OCI-M1 (cell line): ENCODE measurements at regions not wholly inside any gene's neighbourhood (a gene's known extent, or its start where the extent isn't known, plus 50 kb on each side); places are given as distances from the start of the nearest gene placed in this dataset.
A peak's percentile ranks its signal among the peaks of the same experiment; 100 is the strongest.
"Not testable (repeated sequence)": the region's sequence is repeated elsewhere in the genome, so short reads cannot be mapped to it uniquely, and the experiment has no call there.

Experiments
- DNase-seq: peaks from one replicate; lab custom pipeline; 2025; lab: John Stamatoyannopoulos, UW

DNA sequence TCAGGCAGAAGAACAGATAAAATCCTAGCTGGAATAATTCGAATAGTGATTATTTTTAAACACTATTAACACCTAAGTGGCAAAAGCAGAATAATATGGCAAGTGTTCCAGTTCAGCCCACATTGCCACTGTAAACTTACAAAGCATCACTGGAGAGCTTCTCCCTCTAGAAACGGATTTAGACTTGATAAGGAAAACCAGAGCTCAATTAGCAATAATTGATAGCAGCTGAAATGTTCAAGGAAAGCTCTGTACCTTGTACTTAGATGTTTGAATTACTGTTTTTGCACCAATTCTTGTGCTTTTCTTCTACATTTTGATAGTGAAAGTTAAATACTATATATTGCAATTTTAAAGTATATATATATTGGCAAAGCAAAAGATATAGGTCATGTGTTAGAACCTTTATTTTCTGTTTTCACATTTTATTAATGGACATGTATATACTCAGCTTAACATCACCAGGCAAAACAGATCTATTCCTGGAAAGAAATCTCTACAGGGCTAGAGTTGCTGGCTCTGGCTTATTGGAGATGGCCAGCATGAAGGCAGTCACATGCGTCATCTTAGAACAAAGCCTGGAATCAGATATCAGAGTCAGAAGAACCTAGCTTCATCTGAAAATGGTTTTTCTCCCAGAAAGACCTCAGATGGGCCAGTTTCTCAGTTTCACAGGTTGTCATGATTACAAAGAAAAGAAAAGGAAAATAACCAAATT lies 149.1 kb upstream of the CTAGE1 start:
- DNase-seq: no peak

DNA sequence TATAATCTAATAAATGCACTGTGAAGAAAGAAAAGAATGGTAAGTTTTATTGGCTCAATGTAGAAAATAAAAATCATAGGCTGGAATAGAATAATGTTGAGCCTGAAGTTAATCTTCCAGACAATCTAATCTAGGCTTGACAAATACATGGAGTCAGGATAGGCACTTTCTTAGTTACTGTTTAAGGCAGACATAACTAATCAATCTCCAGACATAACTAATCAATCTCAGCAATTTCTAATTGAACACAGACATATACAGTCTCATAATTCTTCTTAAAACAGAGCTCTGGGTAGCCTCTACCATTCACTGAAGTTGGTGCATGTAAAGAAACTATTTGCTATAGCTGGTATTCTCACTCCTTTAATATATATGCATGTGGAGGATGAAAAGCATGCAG lies 150.1 kb upstream of the CTAGE1 start:
- peak; percentile 61 for DNase-seq

DNA sequence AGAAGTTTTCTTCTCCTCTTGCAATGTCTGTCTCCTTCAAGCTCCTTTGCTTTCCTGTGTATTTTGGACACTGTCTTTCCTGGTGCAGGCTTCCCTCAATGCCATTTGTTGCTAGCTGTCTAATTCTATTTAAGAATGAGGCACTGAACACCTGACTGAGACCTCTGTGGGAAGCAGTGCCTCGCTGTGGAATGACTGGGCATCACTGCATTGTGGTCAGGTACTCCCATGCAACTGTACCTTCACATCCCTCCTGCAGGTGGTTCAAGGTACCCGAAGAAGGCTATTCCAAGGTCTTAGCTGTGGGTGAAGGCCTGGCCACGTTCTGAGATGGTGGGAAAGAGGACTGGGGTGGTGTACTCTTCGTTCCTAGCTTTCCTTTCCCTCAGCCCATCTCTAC lies 152.8 kb upstream of the CTAGE1 start:
- DNase-seq: no peak

DNA sequence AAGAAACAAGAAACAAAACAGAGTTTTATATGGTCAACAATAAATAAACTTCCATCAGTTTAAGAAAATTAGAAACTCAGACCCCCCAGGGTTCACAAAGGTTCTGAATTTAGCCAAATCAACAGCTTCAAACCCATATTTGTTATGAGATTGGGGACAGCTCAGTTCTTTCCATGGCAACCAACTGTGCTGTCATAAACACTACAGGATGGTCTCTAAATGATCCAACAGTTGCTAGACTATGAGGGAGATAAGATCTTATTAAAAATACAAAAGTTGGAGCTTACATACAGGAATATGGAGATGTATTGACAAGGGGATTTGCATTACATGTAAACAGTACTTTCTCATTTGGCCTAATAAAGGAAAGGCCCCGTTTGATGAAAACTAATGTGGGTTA lies 154.6 kb upstream of the CTAGE1 start:
- DNase-seq: no peak

DNA sequence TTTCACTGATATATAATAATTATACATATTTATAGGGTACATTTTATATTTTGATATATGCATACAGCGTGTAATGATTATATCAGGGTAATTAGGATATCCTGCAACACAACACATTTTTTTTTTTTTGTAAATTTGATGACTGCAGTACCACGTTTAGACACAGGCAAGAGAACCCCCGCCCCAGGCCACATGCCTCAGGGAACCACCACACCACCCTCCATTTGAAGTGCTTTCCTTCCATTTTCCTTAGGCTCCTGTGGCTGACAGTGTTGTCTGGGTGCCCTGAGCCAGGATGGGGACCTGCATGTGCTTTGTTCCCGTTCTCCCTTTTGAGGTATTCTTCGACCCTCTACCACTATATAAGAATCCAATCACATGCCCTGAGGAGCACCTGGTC lies 161.6 kb upstream of the CTAGE1 start:
- DNase-seq: no peak

DNA sequence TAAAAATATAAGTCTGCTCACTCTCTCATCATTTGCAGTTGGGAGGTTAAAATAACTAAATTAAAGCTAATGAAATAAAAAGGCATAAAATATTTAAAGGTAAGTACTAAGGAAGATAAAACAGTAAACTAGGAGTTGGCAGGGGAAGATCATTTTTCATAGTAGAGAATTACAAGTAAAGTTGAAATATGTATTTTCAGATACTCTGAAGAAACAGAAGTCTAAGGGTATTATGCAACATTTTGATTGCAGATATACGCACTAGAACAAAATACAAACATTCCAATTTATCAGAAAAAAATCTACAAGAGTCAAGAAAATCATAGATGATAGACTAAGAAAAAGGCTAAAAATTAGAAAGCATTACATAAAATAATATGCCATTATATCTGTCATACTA lies 167.6 kb upstream of the CTAGE1 start:
- no peak for DNase-seq

DNA sequence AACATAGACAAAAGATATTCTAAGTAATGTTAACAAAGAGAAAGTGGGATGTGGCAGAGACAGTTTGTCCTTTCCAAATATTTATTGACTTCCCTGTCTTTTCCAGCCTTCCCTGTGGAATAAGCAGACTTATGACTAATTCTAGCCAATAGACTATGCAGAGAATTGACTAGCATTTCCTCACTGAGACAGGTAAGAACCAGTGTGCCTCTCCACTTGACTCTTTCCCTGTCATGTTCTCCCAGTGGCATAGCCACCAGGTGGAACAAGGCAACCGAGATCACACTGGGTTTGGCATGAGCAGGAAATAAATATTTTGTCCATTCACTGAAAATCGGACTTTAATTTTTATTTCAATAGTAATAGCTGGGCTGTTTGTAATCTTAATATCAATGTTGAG lies 168.1 kb upstream of the CTAGE1 start:
- DNase-seq: no peak

DNA sequence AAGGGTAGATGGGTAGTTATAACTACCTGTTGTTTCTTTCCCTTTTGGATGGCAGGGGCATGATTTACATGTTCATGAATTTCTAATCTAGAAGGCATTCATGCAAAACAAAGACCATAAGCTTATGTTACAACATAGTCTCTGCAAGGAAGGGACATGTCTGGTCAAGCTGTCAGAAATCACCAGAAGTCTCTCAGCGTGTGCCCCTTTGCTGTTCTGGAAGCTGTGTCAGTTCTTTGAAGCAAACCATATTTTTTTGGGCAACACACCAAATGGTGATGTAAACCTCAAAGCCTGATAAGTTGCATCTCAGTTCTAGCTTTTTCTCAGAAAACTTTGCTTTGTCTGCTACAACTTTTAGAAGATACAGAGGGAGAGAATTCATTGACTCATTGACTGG lies 173.5 kb upstream of the CTAGE1 start:
- DNase-seq: peak; percentile 58

DNA sequence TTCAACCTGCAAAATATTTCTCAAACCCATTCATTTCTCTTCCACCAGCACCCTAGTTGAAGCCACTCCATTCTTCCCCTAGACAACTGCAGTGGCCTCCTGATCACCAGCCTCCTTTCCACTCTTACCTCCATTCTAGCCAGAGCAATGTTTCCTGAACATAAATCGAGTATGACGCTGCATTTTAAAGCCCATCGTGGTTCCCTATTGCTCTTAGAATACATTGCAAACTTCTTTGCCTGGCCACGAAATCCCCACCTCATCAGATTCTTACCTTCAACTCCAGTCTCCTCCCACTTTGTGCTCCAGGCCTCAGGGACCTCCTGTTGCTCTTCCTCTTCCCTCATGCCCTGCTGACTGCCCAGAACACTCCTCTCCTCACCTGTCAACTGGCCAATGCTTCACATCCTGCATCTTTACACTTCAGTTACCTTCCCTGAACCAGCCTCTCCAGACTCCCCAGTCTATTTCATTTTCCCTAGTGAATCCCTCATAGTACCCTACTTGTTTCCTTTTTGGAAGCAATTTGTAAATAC lies 176.5 kb upstream of the CTAGE1 start:
- DNase-seq: peak; percentile 54

DNA sequence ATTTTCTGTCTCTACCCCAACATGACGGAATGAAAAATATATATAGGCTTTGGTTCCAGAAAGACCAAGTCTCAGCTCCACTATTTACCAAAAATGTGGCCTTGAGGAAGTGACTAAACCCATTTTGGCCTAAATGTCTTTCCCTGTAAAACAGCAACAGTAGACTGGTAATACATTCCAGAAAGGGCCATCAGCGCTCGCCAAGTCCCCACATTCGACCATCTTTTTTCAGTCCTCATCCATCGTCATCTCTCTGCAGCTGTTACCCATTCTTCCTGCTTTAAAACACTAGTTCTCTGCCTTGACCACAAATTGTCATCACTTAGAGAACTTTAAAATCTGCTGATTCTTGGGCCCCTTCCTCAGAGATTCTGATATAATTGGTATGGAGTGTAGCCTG lies 183.8 kb upstream of the CTAGE1 start:
- no peak for DNase-seq

DNA sequence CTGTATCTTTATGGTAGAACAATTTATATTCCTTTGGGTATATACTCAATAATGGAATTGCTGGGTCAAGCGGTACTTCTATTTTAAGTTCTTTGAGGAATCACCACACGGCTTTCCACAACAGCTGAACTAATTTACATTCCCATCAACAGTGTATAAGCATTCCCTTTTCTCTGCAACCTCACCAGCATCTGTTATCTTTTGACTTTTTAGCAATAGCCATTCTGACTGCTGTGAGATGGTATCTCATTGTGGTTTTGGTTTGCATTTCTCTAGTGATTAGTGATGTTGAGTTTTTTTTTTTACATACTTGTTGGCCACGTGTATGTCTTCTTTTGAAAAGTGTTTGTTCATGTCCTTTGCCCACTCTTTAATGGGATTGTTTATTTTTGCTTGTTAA lies 184.7 kb upstream of the CTAGE1 start:
- DNase-seq: not testable (repeated sequence)

DNA sequence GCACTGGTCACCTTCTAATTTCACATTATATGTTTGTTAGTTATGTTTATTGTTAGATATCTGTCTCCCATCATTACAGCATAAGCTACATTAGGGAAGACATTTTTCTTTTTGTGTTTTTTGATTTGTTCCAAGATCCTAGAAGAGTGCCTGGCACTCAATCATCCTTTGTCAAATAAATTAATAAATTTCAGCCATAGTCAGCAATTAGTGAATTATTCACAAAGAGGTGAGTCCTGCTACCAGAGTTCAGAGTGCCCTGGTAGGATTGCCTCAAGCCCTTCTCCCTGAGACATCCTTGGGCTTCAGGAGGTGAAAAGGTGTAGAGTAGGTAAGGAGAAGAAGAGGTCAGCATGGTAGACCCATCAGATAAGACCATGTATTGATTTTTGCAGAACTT lies 186.2 kb upstream of the CTAGE1 start:
- no peak for DNase-seq

DNA sequence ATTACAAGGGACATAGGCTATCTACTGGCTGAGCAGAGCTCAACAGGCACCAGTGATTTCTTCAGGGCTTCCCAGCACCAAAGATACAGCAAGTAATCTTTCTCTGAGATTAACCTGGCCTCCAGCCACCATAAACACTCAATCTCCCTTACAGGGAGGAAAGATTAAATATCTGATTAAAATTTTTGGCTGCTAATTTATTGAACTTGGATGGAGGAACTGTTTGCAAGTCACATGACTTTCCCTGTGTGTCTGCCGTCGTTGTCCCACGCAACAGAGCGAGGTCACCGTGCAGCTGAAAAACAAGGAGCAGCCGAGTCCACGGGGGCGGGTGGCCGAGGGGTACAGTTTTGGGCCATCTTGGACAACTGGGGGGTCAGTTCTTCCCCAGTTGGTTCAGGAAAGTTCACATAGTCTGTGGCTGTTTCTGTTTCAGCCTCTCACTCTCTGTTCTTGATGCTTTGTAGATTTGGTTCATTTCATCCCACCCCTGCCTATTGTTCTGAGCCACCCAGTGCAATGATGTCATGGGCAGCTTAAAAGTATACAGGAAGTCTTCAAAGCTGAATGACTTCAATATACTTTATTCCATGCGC lies 186.8 kb upstream of the CTAGE1 start:
- no peak for DNase-seq

DNA sequence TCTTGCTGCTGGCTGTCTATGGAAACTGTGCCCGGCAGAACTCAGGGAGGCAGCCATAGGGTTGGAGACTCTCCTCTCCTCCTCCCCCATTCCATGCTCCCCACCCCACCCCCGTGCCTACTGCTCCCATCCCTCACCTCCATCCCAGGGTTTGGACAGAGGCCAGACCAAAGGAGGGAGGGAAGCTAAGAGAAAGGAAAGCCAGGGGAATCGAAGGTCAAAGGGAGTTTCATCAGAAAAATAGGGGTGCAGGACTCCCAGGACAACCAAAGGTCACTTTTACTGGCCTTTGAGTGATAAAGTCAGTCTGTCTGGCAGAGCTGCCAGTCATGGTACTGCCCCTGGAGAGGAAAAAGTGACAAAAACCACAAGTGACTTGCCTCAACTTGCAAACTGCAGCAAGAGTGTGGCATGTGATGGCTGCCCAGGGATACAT lies 187.3 kb upstream of the CTAGE1 start:
- no peak for DNase-seq

DNA sequence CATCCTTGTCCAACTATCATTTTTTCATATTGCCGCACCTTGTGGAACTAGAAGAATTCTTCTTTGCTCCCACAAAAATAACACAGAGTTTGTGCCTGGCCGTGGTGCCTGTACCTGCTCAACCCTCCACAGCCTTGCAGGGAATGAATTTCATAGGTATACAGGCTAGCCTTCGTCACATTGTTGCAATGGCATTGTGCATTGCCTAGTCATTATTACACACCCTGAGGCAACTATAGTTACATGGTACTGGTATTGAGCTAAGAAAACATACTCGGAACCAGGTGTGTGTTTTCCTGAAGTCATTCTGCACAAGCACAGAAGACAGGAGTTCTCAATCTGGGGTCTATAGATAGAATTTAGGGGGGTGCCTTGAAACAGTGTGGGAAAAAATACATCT lies 188.0 kb upstream of the CTAGE1 start:
- DNase-seq: no peak

DNA sequence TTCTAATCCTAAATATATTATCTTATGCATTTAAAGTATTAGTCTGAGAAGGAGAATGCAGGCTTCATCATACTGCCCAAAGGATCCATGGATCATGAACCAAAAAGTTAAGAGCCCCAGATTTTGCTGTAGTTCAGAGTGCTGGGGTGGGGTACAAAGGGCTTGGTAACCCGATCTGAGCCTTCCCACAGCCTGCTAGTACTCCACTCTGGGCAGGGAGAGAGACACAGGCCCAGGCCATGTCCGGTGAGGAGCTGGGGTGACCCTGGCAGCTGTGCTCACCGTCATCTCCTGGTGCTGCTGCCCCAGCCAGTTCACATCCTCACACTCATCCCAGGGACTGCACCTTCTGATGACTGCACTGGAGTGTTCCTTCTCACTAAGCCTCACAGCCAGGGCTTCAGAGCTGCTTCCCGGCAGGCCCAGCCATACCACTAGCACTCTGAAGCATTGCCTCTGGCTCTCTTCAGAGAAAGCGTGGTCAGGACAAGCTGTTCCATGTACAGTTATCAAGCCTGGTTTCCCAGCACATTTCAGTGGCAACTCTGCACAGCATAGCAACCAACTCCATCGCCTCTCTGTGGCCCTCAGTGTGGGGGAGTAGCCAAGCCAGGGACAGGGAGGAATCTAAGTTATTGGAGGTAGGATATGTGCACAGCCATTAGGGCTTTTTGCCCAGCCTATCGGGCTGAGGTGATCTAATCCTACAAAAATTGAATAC lies 189.0 kb upstream of the CTAGE1 start:
- DNase-seq: no peak

DNA sequence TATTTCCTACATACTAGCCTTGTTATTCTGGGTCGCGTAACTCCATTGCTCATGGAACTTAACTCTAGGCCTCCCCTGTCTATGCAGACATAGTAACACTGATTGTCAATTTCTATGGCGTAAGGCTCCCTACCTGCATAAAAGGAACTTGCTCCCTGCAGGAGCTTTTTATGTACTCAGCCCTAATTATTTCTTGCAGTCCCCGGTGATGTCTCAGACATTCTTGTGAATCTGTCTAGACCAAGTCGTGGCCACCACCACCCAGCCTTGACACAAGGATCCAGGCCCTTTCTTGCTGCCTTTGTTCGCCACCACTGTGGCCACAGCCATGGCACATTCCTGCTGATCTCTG lies 189.5 kb upstream of the CTAGE1 start:
- no peak for DNase-seq

DNA sequence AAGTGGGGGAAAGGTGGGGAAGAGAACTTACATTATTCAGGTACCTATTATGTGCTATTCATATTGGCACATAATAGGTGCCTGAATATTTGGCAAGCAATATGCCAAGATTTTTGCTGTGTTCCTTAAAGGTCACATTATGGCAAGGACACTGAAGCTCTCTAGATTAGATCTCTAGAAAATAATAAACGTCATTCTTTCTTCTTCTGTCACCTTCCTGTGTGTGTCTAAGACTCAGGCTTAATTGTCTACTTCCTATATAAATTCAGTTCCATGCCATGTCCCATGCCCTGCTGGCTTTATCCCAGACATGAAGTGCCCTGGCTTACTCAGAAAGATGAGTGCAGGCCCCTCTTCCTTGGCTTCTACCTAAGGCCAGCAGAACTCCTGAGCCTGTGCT lies 191.1 kb upstream of the CTAGE1 start:
- no peak for DNase-seq

DNA sequence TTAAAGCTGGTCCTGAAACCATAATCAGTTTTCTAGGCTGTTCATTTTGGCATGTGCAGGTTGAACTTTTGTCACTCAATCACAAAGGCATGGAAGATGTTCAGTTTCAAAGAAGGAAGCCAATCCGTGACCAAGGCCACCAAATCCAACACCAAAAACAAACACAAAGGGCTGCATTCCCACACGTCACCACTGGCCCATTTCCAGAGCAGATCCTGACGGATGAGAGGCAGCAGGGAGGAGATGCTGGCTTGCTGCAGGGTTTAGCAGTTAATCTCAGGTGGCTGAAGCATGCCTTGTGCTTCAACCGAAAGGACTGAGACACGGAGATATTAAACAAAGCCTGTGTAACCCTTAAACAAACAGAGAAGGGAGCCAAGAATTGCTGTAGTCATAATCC lies 191.9 kb upstream of the CTAGE1 start:
- no peak for DNase-seq

DNA sequence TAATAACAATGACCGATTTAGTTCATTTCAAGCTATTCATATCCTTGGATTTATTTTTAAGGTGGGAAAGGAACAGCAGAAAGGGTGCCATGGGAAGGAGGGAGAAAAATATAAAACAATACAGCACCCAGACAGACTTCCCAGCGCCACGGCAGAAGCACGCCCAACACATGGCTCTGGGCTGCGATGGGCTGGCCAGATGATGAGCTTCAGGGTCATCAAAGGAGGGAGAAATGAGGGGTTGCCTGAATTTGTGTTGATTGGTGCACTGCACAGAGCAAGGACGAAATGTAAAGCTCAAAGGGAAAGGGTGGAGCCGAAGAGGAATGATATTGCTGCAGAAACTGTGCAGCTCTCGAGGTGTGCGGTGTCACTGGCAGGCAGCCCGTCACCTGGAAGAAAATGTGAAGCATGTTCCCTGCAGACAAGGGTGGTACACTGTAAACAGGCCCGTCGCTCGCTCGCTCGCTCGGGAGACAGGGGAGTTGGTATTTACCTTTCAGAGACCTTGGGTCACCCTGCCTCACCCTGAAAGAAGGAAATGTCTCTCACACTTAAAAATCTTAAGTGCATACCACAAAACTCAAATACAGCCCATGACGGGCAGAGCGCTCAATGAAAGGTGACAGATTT lies 195.5 kb upstream of the CTAGE1 start:
- no peak for DNase-seq

DNA sequence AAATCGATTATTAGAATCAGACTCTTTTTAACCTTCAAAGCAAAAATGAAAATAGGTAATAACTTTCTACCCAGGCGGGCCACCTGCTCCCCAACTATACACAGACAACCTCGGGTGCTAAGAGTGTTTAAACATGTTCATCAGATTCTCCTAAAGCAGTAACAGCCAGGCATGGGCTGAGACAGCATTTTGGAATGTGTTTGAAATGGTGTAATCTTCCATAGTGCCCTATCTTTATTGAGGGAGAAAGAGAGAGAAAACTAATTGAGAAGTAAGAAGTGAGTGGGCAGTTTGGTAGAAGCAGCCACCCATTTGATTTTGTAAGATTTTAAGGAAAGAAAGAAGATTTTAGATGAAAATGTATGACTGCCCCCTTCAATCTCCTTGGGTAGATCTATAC lies 196.1 kb upstream of the CTAGE1 start:
- DNase-seq: no peak

DNA sequence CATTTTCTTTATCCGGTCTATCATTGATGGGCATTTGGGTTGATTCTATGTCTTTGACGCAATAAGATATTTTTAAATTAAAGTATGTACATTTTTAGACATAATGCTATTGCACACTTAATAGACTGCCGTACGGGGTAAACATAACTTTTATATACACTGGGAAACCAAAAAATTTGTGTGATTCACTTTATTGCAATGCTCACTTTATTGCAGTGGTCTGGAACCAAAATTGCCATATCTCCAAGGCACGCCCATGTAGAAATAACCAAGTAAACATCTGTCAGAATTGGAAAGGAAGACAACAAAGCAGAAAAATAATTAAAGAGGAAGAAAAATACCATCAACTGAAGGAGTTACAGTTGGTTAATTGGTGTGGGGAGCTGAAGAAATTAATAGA lies 205.8 kb upstream of the CTAGE1 start:
- DNase-seq: no peak

DNA sequence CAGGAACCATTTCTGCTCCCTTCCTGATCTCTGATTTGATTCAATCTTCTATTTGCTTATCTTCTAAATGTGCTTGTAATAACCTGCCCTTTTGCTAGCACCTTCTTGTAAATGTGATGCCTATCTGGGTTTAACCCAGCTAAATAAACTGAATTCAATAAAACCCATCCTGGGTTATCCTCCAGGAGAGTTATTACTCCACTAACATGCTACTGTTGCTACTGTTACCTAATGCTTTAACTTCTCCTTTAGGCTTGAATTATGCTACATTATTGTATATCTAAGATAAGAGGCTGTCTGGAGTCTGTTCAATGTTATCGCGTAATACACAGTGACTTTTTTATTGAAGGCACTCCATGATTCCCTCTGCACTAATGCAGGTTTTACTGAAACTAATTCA lies 206.5 kb upstream of the CTAGE1 start:
- DNase-seq: no peak
